PC-3 (cell line): ENCODE measurements at regions not wholly inside any gene's neighbourhood (a gene's known extent, or its start where the extent isn't known, plus 50 kb on each side); places are given as distances from the start of the nearest gene placed in this dataset.

Experiments
- ATAC-seq: fragments of 200-7000 bp; cut with Tn5 transposase; 2 replicates; pipeline ENCODE4 v1.9.1; 2020; ENCODE audit warnings: mild to moderate bottlenecking, moderate library complexity
- BruUV-seq: library from RNA; stranded (reverse); fragments of 400-500 nt; replicated peaks from 2 replicates; lab custom pipeline; 2021; lab: Mats Ljungman, UMichigan
- CTCF ChIA-PET: fragments of 300-600 bp; sonication (Branson Sonifier 250); formaldehyde crosslinking; loops from one replicate; lab custom pipeline; 2022; ENCODE audit warnings: antibody characterized with exemption; lab: Charles Lee
- POLR2A ChIA-PET: fragments of 300-600 bp; sonication (Branson Sonifier 250); formaldehyde crosslinking; loops from one replicate; lab custom pipeline; 2022; ENCODE audit warnings: antibody characterized with exemption; ENCODE audit not compliant: unreplicated experiment; lab: Charles Lee
- DNase-seq: peaks from one replicate; pipeline ENCODE4 v3.0.0-alpha.2; 2015
- H2AFZ ChIP-seq: fragments of 300-600 bp; sonication (generic); 2 replicates; pipeline ENCODE4 v1.6.0; 2016; ENCODE audit warnings: antibody characterized with exemption, low read length
- H3F3A ChIP-seq: fragments of 300-600 bp; sonication (generic); one replicate; pipeline ENCODE4 v1.6.0; 2017; ENCODE audit warnings: antibody characterized with exemption, low read length, control low read depth, mild to moderate bottlenecking; ENCODE audit not compliant: unreplicated experiment
- H3K27ac ChIP-seq: fragments of 300-600 bp; sonication (generic); 2 replicates; pipeline ENCODE4 v1.5.1; 2016; ENCODE audit warnings: mild to moderate bottlenecking, low read length
- H3K27me3 ChIP-seq: fragments of 300-600 bp; sonication (generic); 2 replicates; pipeline ENCODE4 v1.6.1; 2016; ENCODE audit warnings: low read length, mixed read lengths
- H3K36me3 ChIP-seq: fragments of 300-600 bp; sonication (generic); 2 replicates; pipeline ENCODE4 v1.6.1; 2016; ENCODE audit warnings: low read depth, mixed run types, low read length, mixed read lengths
- H3K4me1 ChIP-seq: fragments of 300-600 bp; sonication (generic); 2 replicates; pipeline ENCODE4 v1.5.1; 2016; ENCODE audit warnings: low read length; ENCODE audit not compliant: insufficient read depth
- H3K4me2 ChIP-seq: fragments of 300-600 bp; sonication (generic); 2 replicates; pipeline ENCODE4 v1.6.0; 2016; ENCODE audit warnings: low read length
- H3K4me3 ChIP-seq: fragments of 300-600 bp; sonication (generic); 2 replicates; pipeline ENCODE4 v1.5.1; 2016; ENCODE audit warnings: mild to moderate bottlenecking, low read length, mixed read lengths
- H3K79me2 ChIP-seq: fragments of 300-600 bp; sonication (generic); 2 replicates; pipeline ENCODE4 v1.6.1; 2017; ENCODE audit warnings: low read length, mixed read lengths
- H3K9ac ChIP-seq: fragments of 300-600 bp; sonication (generic); 2 replicates; pipeline ENCODE4 v1.6.0; 2016; ENCODE audit warnings: mild to moderate bottlenecking, low read length
- H3K9me2 ChIP-seq: fragments of 300-600 bp; sonication (generic); replicated peaks from 2 replicates; pipeline ENCODE4 v1.6.1; 2016; ENCODE audit warnings: mixed run types, low read length, mixed read lengths
- H3K9me3 ChIP-seq: fragments of 300-600 bp; sonication (generic); 2 replicates; pipeline ENCODE4 v1.6.1; 2016; ENCODE audit warnings: low read length, mixed read lengths
- H4K20me1 ChIP-seq: fragments of 300-600 bp; sonication (generic); 2 replicates; pipeline ENCODE4 v1.6.1; 2016; ENCODE audit warnings: low read length, mixed read lengths
- EZH2 ChIP-seq: fragments of 300-600 bp; sonication (generic); IDR thresholded peaks from one replicate; pipeline ENCODE4 v1.6.1; 2017; ENCODE audit warnings: antibody characterized with exemption, mild to moderate bottlenecking, low read length; ENCODE audit not compliant: unreplicated experiment
- EZH2phosphoT487 ChIP-seq: fragments of 300-600 bp; sonication (generic); IDR thresholded peaks from 2 replicates; pipeline ENCODE4 v1.6.1; 2018; ENCODE audit warnings: mild to moderate bottlenecking, antibody characterized with exemption, low read length, borderline replicate concordance
- intact Hi-C: fragments of 100-400 bp; cut with micrococcal nuclease; formaldehyde crosslinking; loops from 2 replicates; pipeline ENCODE4 v1.9.0; 2023
- TF ChIP-seq, protein P1 (sequence below): fragments of 300-600 bp; sonication (generic); conservative IDR thresholded peaks from 2 replicates; pipeline ENCODE4 v1.5.1; 2017; ENCODE audit warnings: antibody characterized with exemption, low read depth, mild to moderate bottlenecking, low read length

DNA sequence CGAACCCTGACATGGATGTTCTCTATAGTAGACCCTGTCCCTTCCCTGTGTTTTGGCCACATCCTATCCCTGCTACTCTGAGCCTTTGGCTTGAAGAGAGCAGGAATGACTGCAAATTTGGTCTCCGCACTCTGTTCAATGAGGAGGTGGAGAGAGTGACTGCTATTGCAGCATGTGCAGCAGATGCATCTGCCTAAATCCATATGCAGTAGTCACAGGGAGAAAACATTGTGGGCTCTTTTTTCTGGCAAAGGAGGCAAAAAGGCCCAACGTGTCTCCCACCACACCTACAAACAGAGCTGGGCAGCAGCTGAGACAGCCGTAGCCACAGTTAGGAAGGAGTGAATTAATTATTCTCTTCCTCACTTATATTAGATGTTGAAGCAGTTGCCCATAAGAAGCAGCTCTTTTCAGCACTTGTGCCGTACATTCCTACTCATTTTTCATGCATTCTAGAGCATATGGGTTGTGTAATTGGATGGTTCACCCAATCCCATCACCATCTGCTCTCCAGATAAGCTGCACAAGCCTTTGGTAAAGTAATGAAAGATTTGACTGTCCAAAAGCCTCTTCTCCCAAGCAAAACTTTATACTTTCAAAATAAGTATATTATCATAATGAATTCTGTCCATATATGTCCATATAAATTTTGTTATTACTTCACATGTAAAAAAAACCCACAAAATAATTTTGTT lies 147.9 kb upstream of the FAM47A start:
- intact Hi-C loops, result no loop called here
- Histone ChIP-seq H3K36me3 (no peaks in the 10 kb centered on the region), H3K27ac (no peak overlapping the region), H3K9me3 (no peaks in the 10 kb centered on the region), H4K20me1 (no peaks in the 10 kb centered on the region), H3K79me2 (no peaks in the 10 kb centered on the region), H3K4me3 (no peak overlapping the region), H3K9me2 (no peaks in the 10 kb centered on the region), H3K4me2 (no peak overlapping the region), H3K4me1 (no peaks in the 10 kb centered on the region), H3K27me3 (no peaks in the 10 kb centered on the region), H3F3A (no peaks in the 10 kb centered on the region), H3K9ac (no peak overlapping the region), H2AFZ (no peak overlapping the region)
- TF ChIP-seq, protein P1, sequence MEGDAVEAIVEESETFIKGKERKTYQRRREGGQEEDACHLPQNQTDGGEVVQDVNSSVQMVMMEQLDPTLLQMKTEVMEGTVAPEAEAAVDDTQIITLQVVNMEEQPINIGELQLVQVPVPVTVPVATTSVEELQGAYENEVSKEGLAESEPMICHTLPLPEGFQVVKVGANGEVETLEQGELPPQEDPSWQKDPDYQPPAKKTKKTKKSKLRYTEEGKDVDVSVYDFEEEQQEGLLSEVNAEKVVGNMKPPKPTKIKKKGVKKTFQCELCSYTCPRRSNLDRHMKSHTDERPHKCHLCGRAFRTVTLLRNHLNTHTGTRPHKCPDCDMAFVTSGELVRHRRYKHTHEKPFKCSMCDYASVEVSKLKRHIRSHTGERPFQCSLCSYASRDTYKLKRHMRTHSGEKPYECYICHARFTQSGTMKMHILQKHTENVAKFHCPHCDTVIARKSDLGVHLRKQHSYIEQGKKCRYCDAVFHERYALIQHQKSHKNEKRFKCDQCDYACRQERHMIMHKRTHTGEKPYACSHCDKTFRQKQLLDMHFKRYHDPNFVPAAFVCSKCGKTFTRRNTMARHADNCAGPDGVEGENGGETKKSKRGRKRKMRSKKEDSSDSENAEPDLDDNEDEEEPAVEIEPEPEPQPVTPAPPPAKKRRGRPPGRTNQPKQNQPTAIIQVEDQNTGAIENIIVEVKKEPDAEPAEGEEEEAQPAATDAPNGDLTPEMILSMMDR, result no peak
- no peak for TF ChIP-seq EZH2
- TF ChIP-seq EZH2phosphoT487, result no peak
- ChIA-PET CTCF (no interaction called here), POLR2A (no interaction called here)
- no peak for DNase-seq
- no TSS peak for BruUV-seq
- no peak for ATAC-seq

DNA sequence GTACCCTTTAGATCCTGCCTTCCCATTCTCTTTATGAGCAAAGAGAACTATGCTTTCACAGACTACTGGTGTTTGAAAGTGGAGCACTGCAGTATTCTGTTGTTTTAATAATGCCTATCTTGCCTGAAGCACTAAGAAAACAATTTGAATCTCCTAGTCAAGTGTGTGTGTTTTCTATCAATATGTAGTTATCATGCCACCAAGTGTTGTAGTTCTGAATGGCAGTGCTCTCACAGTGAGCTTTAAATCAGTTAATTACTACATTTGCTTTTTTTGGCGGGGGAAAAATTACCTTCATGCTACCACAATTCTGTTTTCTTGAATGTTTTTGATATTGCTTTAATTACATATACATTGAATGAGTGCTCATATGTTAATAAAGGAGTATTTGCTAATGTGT lies 143.6 kb upstream of the FAM47A start:
- ChIA-PET POLR2A (no interaction called here), CTCF (no interaction called here)
- no peaks in the 10 kb centered on the region for H3K9me3 ChIP-seq
- no peaks in the 10 kb centered on the region for H3F3A ChIP-seq
- no peak overlapping the region for H2AFZ ChIP-seq
- no peak overlapping the region for H3K4me3 ChIP-seq
- H3K27ac ChIP-seq, result no peak overlapping the region
- DNase-seq (no peak), ATAC-seq (no peak)
- intact Hi-C loops, result no loop called here
- H3K4me1 ChIP-seq, result no peaks in the 10 kb centered on the region
- TF ChIP-seq, protein P1, result no peak
- TF ChIP-seq EZH2, result no peak
- BruUV-seq, result no TSS peak
- no peak overlapping the region for H3K9ac ChIP-seq
- no peaks in the 10 kb centered on the region for H3K36me3 ChIP-seq
- no peaks in the 10 kb centered on the region for H4K20me1 ChIP-seq
- no peaks in the 10 kb centered on the region for H3K79me2 ChIP-seq
- no peaks in the 10 kb centered on the region for H3K9me2 ChIP-seq
- H3K27me3 ChIP-seq, result no peaks in the 10 kb centered on the region
- no peak overlapping the region for H3K4me2 ChIP-seq

DNA sequence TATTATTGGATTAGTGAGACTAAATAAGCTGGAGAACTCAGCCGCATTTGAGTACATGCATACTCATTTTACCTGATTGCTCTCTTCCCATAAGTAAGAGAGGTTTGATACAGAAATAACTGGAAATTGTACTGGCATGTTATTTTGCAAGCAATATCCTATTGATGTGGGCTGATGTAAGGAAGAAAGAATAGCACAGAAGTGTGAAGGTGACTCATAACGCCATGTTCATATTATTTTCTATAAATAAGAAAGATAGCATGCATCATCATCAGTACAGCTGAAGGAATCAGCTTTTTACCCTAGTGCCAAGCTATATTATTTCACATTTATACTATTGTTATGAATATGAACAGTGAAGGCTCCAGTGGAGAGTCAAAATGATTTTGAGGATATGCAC lies 138.3 kb upstream of the FAM47A start:
- Histone ChIP-seq H3K36me3 (no peaks in the 10 kb centered on the region), H3K27ac (no peak overlapping the region), H4K20me1 (no peaks in the 10 kb centered on the region), H3K4me1 (no peaks in the 10 kb centered on the region), H3K79me2 (no peaks in the 10 kb centered on the region), H3K4me3 (no peak overlapping the region), H3K27me3 (no peaks in the 10 kb centered on the region), H2AFZ (no peak overlapping the region), H3K9me3 (no peaks in the 10 kb centered on the region), H3K9me2 (no peaks in the 10 kb centered on the region), H3K4me2 (no peak overlapping the region), H3K9ac (no peak overlapping the region), H3F3A (no peaks in the 10 kb centered on the region)
- POLR2A ChIA-PET, result no interaction called here
- intact Hi-C loops, result no loop called here
- no TSS peak for BruUV-seq
- ATAC-seq (no peak), DNase-seq (no peak)
- CTCF ChIA-PET, result no interaction called here
- TF ChIP-seq, protein P1, result no peak
- TF ChIP-seq EZH2, result no peak
- TF ChIP-seq EZH2phosphoT487, result no peak
